OCI-LY3 (cell line): ENCODE measurements at regions not wholly inside any gene's neighbourhood (a gene's known extent, or its start where the extent isn't known, plus 50 kb on each side); places are given as distances from the start of the nearest gene placed in this dataset.

ENCODE experiments used
- EZH2phosphoT487 ChIP-seq: fragments of 200-600 bp; shearing (Covaris generic); IDR thresholded peaks from 2 replicates; pipeline ENCODE4 v1.6.1; 2018; ENCODE audit warnings: antibody characterized with exemption, mixed run types, low read depth
- TF ChIP-seq, protein P1 (sequence below): fragments of 200-600, 300-600 bp; sonication (generic); IDR thresholded peaks from 2 replicates; pipeline ENCODE4 v1.5.1; 2014; ENCODE audit warnings: antibody characterized with exemption, low read length, low read depth

- TF ChIP-seq, protein P1, sequence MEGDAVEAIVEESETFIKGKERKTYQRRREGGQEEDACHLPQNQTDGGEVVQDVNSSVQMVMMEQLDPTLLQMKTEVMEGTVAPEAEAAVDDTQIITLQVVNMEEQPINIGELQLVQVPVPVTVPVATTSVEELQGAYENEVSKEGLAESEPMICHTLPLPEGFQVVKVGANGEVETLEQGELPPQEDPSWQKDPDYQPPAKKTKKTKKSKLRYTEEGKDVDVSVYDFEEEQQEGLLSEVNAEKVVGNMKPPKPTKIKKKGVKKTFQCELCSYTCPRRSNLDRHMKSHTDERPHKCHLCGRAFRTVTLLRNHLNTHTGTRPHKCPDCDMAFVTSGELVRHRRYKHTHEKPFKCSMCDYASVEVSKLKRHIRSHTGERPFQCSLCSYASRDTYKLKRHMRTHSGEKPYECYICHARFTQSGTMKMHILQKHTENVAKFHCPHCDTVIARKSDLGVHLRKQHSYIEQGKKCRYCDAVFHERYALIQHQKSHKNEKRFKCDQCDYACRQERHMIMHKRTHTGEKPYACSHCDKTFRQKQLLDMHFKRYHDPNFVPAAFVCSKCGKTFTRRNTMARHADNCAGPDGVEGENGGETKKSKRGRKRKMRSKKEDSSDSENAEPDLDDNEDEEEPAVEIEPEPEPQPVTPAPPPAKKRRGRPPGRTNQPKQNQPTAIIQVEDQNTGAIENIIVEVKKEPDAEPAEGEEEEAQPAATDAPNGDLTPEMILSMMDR: no peak
- no peak for TF ChIP-seq EZH2phosphoT487
Measured at GRCh38 chr5:176726746-176727527, 79.7 kb downstream of the TSPAN17 start.
